Fibroblast of skin of back (primary cell): ENCODE measurements at regions not wholly inside any gene's neighbourhood (a gene's known extent, or its start where the extent isn't known, plus 50 kb on each side); places are given as distances from the start of the nearest gene placed in this dataset.
"Not testable (repeated sequence)": the region's sequence is repeated elsewhere in the genome, so short reads cannot be mapped to it uniquely, and the experiment has no call there.

Experiments used
- DNase-seq: peaks from one replicate; pipeline ENCODE4 v3.0.0-alpha.2; 2013

DNA sequence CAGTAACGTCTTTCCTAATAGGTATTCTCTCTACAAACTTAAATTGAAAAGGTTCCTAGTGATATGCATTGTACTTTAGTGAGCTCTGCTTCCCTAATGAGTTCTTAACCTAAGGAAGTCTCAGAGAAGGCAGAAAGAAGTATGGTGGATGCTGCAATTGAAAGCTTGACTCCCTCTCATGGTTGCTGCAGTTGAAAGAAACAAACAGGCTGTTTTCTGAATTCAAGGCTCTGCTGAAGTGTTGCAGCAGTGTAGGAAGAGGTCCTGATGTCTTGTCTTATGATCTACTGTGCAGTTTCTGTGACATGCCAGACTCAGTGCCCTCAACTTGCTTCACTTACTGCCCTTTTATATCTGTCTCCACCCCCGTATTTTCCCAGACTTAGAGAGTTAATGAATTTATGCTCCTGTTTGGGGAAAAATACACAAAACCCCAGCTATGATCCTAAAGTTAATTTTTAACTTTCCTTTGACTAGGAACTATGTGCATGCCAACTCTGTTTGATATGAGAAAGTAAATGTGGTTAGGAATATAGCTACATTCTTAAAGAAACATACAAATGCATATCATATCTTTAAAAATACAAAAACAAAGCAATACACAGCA is 655.3 kb upstream of the FAM98A start:
- DNase-seq = no peak

GRCh38 chr2:34252111-34252510 is 653.0 kb upstream of the FAM98A start:
- DNase-seq = no peak

DNA sequence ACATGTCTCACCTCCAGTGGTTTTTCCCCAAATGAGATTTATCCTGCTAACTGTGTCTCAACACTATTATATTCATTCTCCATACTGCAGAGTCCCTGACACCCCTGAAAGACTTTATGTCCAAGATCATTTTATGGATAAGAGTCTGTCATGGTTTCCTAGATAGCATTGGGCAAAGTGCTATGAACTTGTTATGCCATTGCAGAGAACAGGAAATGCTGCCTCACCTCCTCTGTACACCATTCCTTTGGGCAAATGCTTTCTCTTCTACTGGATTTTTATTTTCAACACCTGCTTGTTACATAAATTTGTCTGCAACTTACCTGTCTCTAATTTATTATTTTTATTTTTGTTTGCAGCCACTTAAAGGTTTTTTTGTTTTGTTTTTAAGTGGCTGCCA is 652.5 kb upstream of the FAM98A start:
- no peak for DNase-seq

GRCh38 chr2:34244195-34244594 is 645.1 kb upstream of the FAM98A start:
- DNase-seq = no peak

DNA sequence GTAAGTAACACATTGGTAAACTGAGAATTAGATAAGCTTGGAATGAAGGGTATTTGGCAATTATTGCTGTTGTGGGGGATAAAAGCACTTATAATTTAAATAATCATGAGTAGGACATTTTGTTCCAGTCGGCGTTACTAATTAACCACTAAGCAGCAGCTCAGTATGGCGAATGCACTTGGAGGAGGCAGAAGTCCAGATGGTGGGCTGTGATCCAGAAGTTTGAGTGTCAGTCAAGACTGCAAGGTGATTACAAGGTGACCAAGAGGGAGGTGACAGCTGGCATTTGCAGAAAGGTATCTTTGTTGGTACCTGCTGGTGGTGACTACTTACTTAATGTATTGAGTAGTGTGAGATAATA is 643.6 kb upstream of the FAM98A start:
- no peak for DNase-seq

- no peak for DNase-seq
These were observed 643.0 kb upstream of the FAM98A start for GRCh38 chr2:34241905-34242762.

- no peak for DNase-seq
These were observed 640.4 kb upstream of the FAM98A start for GRCh38 chr2:34239511-34239910.

GRCh38 chr2:34234823-34235222 is 635.7 kb upstream of the FAM98A start:
- no peak for DNase-seq

DNA sequence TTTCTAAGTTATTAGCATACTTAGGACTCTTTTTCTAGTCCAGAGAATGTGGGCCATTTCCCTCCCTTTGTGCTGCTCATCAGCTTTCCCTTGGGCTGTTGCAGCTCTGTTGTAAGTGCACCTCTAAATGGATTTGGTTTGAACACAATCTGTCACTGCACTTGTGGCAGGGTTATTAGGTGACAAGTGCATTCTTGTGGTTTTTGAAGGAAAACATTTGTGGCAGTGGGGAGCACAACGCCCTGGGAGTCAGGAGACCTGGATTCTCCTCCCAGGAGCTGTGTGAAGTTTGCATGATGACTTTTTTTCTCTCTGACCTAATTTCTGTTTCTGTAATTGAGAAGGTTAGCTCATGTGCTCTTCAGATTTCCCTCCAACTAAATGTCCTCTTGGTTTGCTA is 630.9 kb upstream of the FAM98A start:
- DNase-seq = no peak

DNA sequence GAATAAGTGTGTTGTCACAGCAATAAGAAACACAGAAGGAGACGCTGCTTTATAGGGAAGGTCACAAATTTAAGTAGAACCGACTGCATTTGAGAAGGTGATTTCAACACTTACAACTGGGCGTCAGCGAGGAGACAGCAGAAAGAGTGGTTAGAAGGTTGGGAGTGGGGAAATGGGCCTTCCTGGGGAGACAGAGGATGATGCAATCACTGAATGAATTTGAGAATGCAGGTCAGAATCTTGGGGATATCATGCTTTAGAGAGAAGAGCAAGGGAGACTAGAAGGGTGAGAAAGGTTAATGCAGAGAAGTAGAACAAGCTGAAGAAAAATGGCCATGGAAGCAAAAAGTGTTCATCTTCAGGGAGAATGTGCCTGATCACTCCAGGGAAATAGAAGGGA is 616.1 kb upstream of the FAM98A start:
- DNase-seq = no peak

DNA sequence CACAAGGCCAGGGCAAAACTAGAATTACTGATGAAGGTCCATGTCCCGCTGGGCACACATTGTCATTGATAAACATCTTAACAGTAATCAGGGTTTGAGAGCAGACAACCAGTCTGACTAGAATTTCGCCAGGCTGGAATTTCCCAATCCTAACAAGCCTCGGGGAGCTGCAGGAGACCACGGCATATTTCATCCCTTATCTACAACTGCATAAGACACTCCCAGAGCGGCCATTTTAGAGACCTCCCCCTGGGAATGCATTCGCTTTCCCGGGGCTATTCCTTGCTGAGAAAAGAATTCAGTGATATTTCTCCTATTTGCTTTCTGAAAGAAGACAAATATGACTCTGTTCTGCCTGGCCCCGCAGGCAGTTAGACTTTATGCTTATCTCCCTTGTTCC is 611.3 kb upstream of the FAM98A start:
- DNase-seq = not testable (repeated sequence)

DNA sequence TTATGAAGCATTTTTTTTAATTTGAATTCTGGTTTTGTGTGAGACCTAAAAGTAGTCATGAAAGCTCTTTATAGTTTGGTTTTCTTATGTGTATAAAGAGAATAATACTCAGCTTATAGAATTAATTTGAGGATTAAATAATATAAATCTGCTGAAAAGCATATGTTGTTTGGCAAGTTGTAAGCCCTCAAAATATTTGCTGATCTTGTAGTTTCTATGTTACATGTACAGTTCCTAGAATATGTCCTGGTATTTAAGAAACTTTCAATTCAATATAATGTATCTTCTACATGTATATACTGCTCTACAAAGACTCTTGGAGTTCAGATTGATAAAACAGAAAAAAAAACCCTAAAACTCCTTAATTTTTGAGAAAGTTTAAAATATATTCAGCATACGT is 605.5 kb upstream of the FAM98A start:
- no peak for DNase-seq

DNA sequence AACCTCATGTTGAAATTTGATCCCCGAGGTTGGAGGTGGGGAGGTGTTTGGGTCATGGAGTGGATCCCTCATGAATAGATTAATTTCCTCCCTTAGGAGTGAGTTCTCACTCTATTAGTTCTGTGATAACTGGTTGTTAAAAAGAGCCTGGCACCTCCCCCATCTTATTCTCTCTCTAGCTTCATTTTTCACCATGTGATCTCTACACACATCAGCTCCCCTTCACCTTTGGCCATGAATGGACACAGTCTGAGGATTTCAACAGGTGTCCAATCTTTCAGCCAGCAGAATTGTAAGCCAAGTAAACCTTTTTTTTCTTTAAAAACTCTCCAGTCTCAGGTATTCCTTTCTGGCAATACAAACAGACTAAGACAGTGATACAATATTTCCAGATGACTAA is 602.0 kb upstream of the FAM98A start:
- no peak for DNase-seq

- no peak for DNase-seq
These were observed 600.9 kb upstream of the FAM98A start for GRCh38 chr2:34199971-34200370.

DNA sequence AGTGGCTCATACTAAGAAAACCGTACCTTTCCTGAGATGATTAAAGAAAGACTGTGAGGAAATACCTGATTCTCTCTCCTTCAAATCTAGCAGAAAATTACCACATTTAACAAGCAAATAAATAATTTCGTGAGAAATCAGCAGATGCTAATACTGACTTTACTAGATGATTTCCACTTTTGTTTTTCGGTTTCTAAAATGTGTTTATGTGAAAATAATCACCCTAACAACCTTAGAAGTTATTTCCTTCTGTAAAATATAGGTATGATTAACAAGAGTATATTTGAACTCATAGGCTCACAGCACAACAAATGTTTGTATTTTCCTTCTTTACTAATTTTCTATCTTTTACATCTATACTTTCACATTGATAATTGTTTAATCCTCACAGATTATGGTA is 594.1 kb upstream of the FAM98A start:
- DNase-seq = no peak

GRCh38 chr2:34188464-34189303 is 589.6 kb upstream of the FAM98A start:
- no peak for DNase-seq

GRCh38 chr2:34179511-34179910 is 580.4 kb upstream of the FAM98A start:
- no peak for DNase-seq

GRCh38 chr2:34178482-34178881 is 579.4 kb upstream of the FAM98A start:
- no peak for DNase-seq

DNA sequence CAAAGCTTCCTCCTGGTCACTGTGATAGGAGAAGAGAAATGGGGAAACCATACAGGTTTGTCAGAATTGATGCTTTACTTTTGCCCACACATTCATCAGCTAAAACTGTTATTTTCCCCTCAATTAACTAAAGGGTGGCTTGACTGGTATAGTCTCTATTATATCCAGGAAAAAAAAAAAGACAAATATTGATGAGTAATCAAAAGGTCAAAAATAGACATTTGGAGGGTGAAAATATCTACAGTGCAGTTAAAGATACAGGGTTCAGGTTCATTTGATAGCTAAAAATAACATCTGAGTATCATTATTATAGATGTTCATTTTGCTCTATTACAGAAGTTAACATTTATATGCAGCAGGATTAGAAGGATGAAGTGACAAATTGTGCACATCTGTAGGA is 577.6 kb upstream of the FAM98A start:
- no peak for DNase-seq

GRCh38 chr2:34174506-34174905 is 575.4 kb upstream of the FAM98A start:
- no peak for DNase-seq

DNA sequence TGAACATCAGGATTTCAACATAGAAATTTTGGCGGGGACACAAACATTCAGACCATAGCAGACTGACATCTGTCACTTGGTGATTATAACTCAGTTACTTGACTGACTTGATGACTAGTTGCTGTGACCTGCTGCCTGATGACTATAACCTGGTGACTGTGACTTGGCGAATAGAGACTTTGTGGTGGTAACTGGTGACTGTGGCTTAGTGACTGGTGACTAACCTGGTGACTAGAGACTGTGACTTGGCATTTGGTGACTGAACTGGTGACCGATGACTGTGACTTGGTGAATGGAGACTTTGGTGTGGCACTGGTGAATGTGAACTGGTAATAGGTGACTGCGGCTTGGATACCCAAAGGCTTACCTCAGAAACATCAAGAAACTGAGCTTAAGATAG is 563.1 kb upstream of the FAM98A start:
- no peak for DNase-seq

GRCh38 chr2:34161549-34161948 is 562.5 kb upstream of the FAM98A start:
- no peak for DNase-seq

DNA sequence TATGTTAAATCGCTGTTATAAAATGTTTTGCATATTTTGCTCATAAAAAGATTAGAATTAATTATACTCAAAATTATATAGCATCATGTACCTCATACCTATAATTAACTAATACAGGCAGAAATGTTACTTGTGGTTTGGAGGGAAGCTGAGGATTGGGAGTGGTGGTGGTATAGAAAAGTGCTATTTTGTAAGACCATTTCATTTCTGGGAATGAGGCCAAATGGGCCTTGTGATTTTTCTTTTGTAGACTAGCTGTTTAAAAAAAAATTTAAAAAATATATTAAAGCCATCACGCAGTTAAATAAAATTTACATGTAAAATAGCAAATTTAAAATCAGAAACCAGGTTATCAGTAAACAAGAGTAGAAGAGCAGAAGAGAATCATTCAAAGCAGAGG is 560.8 kb upstream of the FAM98A start:
- no peak for DNase-seq

DNA sequence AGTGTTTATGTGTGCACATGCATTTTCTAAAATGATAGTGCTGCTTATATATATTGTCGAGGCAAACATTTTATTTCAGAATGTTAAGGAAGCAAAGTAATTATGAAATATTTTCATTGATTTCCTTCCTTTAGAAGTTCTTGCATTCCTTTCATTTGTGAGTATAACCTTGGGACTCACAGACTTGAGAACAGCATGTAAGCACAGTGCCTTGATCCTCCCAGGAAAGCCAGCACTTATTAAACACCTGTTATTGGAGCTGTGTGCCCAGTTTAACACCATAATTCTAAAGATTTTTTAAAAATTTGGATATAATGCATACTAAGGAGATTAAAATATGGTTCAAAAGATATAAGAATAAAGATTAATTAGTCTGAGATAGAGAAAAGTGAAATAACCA is 554.4 kb upstream of the FAM98A start:
- DNase-seq = no peak
